Upper lobe of right lung (tissue), 1 donor: ENCODE measurements at regions not wholly inside any gene's neighbourhood (a gene's known extent, or its start where the extent isn't known, plus 50 kb on each side); places are given as distances from the start of the nearest gene placed in this dataset.

Source experiments
- ATAC-seq: fragments of 200-7000 bp; cut with Tn5 transposase; one replicate; pipeline ENCODE4 v1.9.1; 2020; ENCODE audit warnings: mild to moderate bottlenecking, moderate library complexity
- DNase-seq: peaks from one replicate; pipeline ENCODE4 v3.0.0-alpha.2; 2020
- H3K27ac ChIP-seq: fragments of 200-600 bp; one replicate; pipeline ENCODE4 v1.8.0; 2022
- H3K27me3 ChIP-seq: fragments of 200-600 bp; one replicate; pipeline ENCODE4 v1.8.0; 2022; ENCODE audit warnings: mild to moderate bottlenecking
- H3K36me3 ChIP-seq: fragments of 200-600 bp; one replicate; pipeline ENCODE4 v1.8.0; 2022
- H3K4me1 ChIP-seq: fragments of 200-600 bp; one replicate; pipeline ENCODE4 v1.8.0; 2022
- H3K4me3 ChIP-seq: fragments of 200-600 bp; one replicate; pipeline ENCODE4 v1.8.0; 2022; ENCODE audit warnings: mild to moderate bottlenecking
- H3K9me3 ChIP-seq: fragments of 200-600 bp; one replicate; pipeline ENCODE4 v1.8.0; 2022
- CTCF ChIP-seq: fragments of 200-600 bp; IDR thresholded peaks from one replicate; pipeline ENCODE4 v1.8.0; 2022; ENCODE audit warnings: antibody characterized with exemption
- intact Hi-C: fragments of 100-400 bp; cut with DNase I; formaldehyde crosslinking; loops from one replicate; pipeline ENCODE4 v1.11.0; 2022
- donor health status: DM: no; HTN: yes; CAD: no; lungs with severe emphysema.

- Histone ChIP-seq H3K27me3 (no peaks in the 10 kb centered on the region), H3K36me3 (no peaks in the 10 kb centered on the region), H3K27ac (no peak overlapping the region), H3K4me1 (no peaks in the 10 kb centered on the region), H3K9me3 (no peaks in the 10 kb centered on the region), H3K4me3 (no peak overlapping the region)
- no peak for TF ChIP-seq CTCF
- ATAC-seq (no peak), DNase-seq (no peak)
- intact Hi-C loops: no loop called here
Observed at GRCh38 chr22:42203609-42204008, 66.8 kb downstream of the TCF20 start.

- intact Hi-C loops: no loop called here
- no peaks in the 10 kb centered on the region for H3K36me3 ChIP-seq
- no peak for DNase-seq
- no peak overlapping the region for H3K27ac ChIP-seq
- no peak overlapping the region for H3K4me3 ChIP-seq
- no peaks in the 10 kb centered on the region for H3K4me1 ChIP-seq
- TF ChIP-seq CTCF: no peak
- H3K9me3 ChIP-seq: no peaks in the 10 kb centered on the region
- ATAC-seq: no peak
- H3K27me3 ChIP-seq: no peaks in the 10 kb centered on the region
Observed at GRCh38 chr22:42202669-42203068, 67.8 kb downstream of the TCF20 start.

GRCh38 chr22:42202048-42202447 is 68.4 kb downstream of the TCF20 start:
- Histone ChIP-seq H3K36me3 (no peaks in the 10 kb centered on the region), H3K4me3 (no peak overlapping the region), H3K4me1 (no peaks in the 10 kb centered on the region), H3K27me3 (no peaks in the 10 kb centered on the region), H3K9me3 (no peaks in the 10 kb centered on the region), H3K27ac (no peak overlapping the region)
- peak; percentile 17 for ATAC-seq
- no peak for TF ChIP-seq CTCF
- intact Hi-C loops: no loop called here
- DNase-seq: no peak

GRCh38 chr22:42199025-42199424 is 68.4 kb upstream of the CYP2D6 start:
- Histone ChIP-seq H3K4me3 (no peak overlapping the region), H3K36me3 (no peaks in the 10 kb centered on the region), H3K27ac (no peak overlapping the region), H3K4me1 (no peaks in the 10 kb centered on the region), H3K27me3 (no peaks in the 10 kb centered on the region), H3K9me3 (no peaks in the 10 kb centered on the region)
- ATAC-seq (no peak), DNase-seq (no peak)
- intact Hi-C loops: no loop called here
- no peak for TF ChIP-seq CTCF

GRCh38 chr22:42198226-42198625 is 67.6 kb upstream of the CYP2D6 start:
- Histone ChIP-seq H3K27ac (no peak overlapping the region), H3K4me1 (no peaks in the 10 kb centered on the region), H3K27me3 (no peaks in the 10 kb centered on the region), H3K36me3 (no peaks in the 10 kb centered on the region), H3K9me3 (no peaks in the 10 kb centered on the region), H3K4me3 (no peak overlapping the region)
- ATAC-seq: no peak
- no peak for DNase-seq
- intact Hi-C loops: no loop called here
- TF ChIP-seq CTCF: no peak

- no peak overlapping the region for H3K4me3 ChIP-seq
- H3K36me3 ChIP-seq: no peaks in the 10 kb centered on the region
- H3K4me1 ChIP-seq: no peaks in the 10 kb centered on the region
- H3K27ac ChIP-seq: no peak overlapping the region
- ATAC-seq (no peak), DNase-seq (no peak)
- no peaks in the 10 kb centered on the region for H3K9me3 ChIP-seq
- intact Hi-C loops: no loop called here
- no peaks in the 10 kb centered on the region for H3K27me3 ChIP-seq
- no peak for TF ChIP-seq CTCF
Observed at GRCh38 chr22:42196454-42196853, 65.8 kb upstream of the CYP2D6 start.
